GM19463 (cell line): ENCODE measurements at regions not wholly inside any gene's neighbourhood (a gene's known extent, or its start where the extent isn't known, plus 50 kb on each side); places are given as distances from the start of the nearest gene placed in this dataset.
"Not testable (repeated sequence)": the region's sequence is repeated elsewhere in the genome, so short reads cannot be mapped to it uniquely, and the experiment has no call there.

ENCODE experiments used
- ATAC-seq: cut with Tn5 transposase; IDR thresholded peaks from one replicate; pipeline ENCODE4 v1.9.1; 2021; ENCODE audit warnings: mild to moderate bottlenecking, moderate library complexity; ENCODE audit not compliant: unreplicated experiment

GRCh38 chr21:28877318-28877884 lies 115.3 kb downstream of the LTN1 start:
- ATAC-seq: no peak

- no peak for ATAC-seq
These were observed 117.6 kb downstream of the LTN1 start for GRCh38 chr21:28875078-28875477.

- ATAC-seq: no peak
These were observed 120.5 kb downstream of the LTN1 start for GRCh38 chr21:28872218-28872617.

GRCh38 chr21:28871388-28872010 lies 121.2 kb downstream of the LTN1 start:
- ATAC-seq: no peak

GRCh38 chr21:28867401-28867800 lies 125.3 kb downstream of the LTN1 start:
- no peak for ATAC-seq

- ATAC-seq: no peak
These were observed 127.0 kb downstream of the LTN1 start for GRCh38 chr21:28865488-28866186.

GRCh38 chr21:28858424-28858823 lies 134.3 kb downstream of the LTN1 start:
- ATAC-seq: no peak

GRCh38 chr21:28857752-28858151 lies 134.9 kb downstream of the LTN1 start:
- ATAC-seq: no peak

GRCh38 chr21:28856588-28857250 lies 136.0 kb downstream of the LTN1 start:
- ATAC-seq: no peak

GRCh38 chr21:28852706-28853105 lies 140.0 kb downstream of the LTN1 start:
- no peak for ATAC-seq

GRCh38 chr21:28851645-28852044 lies 141.0 kb downstream of the LTN1 start:
- ATAC-seq: no peak

- not testable (repeated sequence) for ATAC-seq
These were observed 153.4 kb downstream of the LTN1 start for GRCh38 chr21:28839237-28839636.

- ATAC-seq: not testable (repeated sequence)
These were observed 155.3 kb downstream of the LTN1 start for GRCh38 chr21:28837426-28837825.

- not testable (repeated sequence) for ATAC-seq
These were observed 156.1 kb downstream of the LTN1 start for GRCh38 chr21:28836588-28836987.

- no peak for ATAC-seq
These were observed 158.1 kb downstream of the LTN1 start for GRCh38 chr21:28834335-28835238.

GRCh38 chr21:28833609-28834008 lies 159.1 kb downstream of the LTN1 start:
- ATAC-seq: no peak

GRCh38 chr21:28833182-28833581 lies 159.5 kb downstream of the LTN1 start:
- no peak for ATAC-seq

- no peak for ATAC-seq
These were observed 160.0 kb downstream of the LTN1 start for GRCh38 chr21:28832715-28833061.

- ATAC-seq: no peak
These were observed 160.5 kb downstream of the LTN1 start for GRCh38 chr21:28832013-28832714.

- ATAC-seq: no peak
These were observed 163.7 kb downstream of the LTN1 start for GRCh38 chr21:28828981-28829380.
